ENCODE measurements at regions not wholly inside any gene's neighbourhood (a gene's known extent, or its start where the extent isn't known, plus 50 kb on each side); places are given as distances from the start of the nearest gene placed in this dataset.

DNA sequence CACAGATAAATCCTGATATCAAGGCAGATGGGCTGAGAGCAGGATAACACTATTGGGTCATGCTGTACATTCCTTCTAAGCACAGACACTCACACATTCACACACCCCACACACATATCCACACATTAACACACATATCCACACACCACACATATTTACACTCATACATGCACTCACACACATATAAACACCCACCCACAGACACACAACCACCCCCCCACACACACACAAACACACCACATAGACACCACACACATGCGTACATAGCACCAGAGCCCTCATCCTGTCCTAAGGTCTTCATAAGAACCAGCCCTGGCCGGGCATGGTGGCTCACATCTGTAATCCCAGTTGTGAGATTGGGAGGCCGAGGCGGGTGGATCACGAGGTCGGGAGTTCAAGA is 322.3 kb upstream of the ADCY2 start:
- Mint-ChIP-seq H3K27ac (ENCODE audit: unreplicated experiment) (no peak overlapping the region), H3K9me3 (ENCODE audit: unreplicated experiment) (peaks cover 3% of the 10 kb centered on the region), H3K27me3 (ENCODE audit: unreplicated experiment) (no peaks in the 10 kb centered on the region), H3K36me3 (ENCODE audit: unreplicated experiment) (no peaks in the 10 kb centered on the region), H3K4me1 (ENCODE audit: unreplicated experiment) (no peaks in the 10 kb centered on the region), H3K4me3 (ENCODE audit: unreplicated experiment) (no peak overlapping the region)
- no peak for DNase-seq (ENCODE audit: extremely low spot score, unreplicated experiment)
- TF ChIP-seq, protein P1, sequence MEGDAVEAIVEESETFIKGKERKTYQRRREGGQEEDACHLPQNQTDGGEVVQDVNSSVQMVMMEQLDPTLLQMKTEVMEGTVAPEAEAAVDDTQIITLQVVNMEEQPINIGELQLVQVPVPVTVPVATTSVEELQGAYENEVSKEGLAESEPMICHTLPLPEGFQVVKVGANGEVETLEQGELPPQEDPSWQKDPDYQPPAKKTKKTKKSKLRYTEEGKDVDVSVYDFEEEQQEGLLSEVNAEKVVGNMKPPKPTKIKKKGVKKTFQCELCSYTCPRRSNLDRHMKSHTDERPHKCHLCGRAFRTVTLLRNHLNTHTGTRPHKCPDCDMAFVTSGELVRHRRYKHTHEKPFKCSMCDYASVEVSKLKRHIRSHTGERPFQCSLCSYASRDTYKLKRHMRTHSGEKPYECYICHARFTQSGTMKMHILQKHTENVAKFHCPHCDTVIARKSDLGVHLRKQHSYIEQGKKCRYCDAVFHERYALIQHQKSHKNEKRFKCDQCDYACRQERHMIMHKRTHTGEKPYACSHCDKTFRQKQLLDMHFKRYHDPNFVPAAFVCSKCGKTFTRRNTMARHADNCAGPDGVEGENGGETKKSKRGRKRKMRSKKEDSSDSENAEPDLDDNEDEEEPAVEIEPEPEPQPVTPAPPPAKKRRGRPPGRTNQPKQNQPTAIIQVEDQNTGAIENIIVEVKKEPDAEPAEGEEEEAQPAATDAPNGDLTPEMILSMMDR (IDR thresholded peaks at IDR 0.05) = no peak

DNA sequence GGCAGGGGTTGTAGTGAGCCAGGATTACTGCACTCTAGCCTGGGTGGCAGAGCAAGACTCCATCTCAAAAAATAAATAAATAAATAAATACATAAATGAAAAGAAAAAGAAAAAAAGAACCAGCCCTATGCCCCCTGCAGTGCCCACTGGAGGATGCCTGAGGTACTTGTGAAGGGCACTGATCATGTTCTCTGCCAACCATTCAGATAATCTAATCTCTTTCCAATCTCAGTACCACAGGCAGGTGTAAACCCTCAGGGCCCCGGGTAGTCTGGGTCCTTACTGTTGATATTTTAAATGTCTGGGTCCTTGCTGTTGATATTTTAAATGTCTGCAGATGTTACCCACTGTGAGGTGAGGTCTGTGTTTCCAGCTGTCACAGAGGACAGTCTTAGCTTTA is 321.8 kb upstream of the ADCY2 start:
- no peak for DNase-seq (ENCODE audit: extremely low spot score, unreplicated experiment)
- no peak overlapping the region for H3K4me3 Mint-ChIP-seq (ENCODE audit: unreplicated experiment)
- H3K27me3 Mint-ChIP-seq (ENCODE audit: unreplicated experiment) = no peaks in the 10 kb centered on the region
- TF ChIP-seq, protein P1 (IDR thresholded peaks at IDR 0.05) = no peak
- peaks cover under 1% of the 10 kb centered on the region for H3K4me1 Mint-ChIP-seq (ENCODE audit: unreplicated experiment)
- H3K36me3 Mint-ChIP-seq (ENCODE audit: unreplicated experiment) = no peaks in the 10 kb centered on the region
- H3K9me3 Mint-ChIP-seq (ENCODE audit: unreplicated experiment) = peaks cover 3% of the 10 kb centered on the region
- no peak overlapping the region for H3K27ac Mint-ChIP-seq (ENCODE audit: unreplicated experiment)

DNA sequence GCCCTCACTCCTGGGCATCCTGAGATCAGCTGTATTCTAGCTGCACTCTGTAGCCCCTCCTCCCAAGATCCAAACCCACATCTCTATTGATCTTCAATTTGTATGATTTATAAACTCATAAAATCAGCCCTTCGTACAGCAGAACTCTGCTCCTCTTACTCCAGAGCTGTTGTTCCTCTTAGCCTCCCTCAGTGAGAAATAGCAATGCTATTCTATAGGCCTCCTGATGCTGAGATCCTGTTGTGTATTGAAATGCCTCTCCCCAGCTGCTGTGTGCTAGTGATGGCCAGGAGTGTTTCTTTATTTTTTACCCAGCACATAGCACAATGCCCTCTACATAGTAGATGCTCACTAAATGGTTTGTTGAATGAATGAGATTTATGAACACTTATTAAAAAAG is 320.5 kb upstream of the ADCY2 start:
- H3K4me3 Mint-ChIP-seq (ENCODE audit: unreplicated experiment) = no peak overlapping the region
- H3K9me3 Mint-ChIP-seq (ENCODE audit: unreplicated experiment) = no peaks in the 10 kb centered on the region
- no peaks in the 10 kb centered on the region for H3K36me3 Mint-ChIP-seq (ENCODE audit: unreplicated experiment)
- H3K4me1 Mint-ChIP-seq (ENCODE audit: unreplicated experiment) = peaks cover 12% of the 10 kb centered on the region
- DNase-seq (ENCODE audit: extremely low spot score, unreplicated experiment) = no peak
- H3K27me3 Mint-ChIP-seq (ENCODE audit: unreplicated experiment) = no peaks in the 10 kb centered on the region
- TF ChIP-seq, protein P1 (IDR thresholded peaks at IDR 0.05) = no peak
- H3K27ac Mint-ChIP-seq (ENCODE audit: unreplicated experiment) = no peak overlapping the region

DNA sequence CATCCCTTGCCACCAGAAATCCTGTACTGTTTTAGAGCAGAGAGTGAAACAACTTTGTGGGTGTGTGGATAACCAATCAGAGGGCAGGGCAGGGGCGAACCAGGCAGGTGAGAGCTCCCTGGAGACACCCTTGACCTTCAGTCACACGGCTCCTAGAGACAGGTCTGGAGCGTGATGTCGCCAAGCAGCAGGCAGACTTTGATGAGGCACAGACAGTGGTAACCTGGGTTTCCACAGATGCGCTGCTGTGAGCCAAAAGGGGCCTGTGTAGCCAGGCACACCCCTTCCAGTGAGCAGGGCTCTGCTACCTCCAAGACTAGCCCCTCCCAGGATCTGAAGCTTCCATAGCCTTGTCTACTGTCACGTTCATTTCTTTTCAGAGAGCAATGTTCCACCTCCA is 317.8 kb upstream of the ADCY2 start:
- DNase-seq (ENCODE audit: extremely low spot score, unreplicated experiment) = no peak
- no peaks in the 10 kb centered on the region for H3K9me3 Mint-ChIP-seq (ENCODE audit: unreplicated experiment)
- no peaks in the 10 kb centered on the region for H3K36me3 Mint-ChIP-seq (ENCODE audit: unreplicated experiment)
- no peak overlapping the region for H3K27ac Mint-ChIP-seq (ENCODE audit: unreplicated experiment)
- no peaks in the 10 kb centered on the region for H3K27me3 Mint-ChIP-seq (ENCODE audit: unreplicated experiment)
- H3K4me1 Mint-ChIP-seq (ENCODE audit: unreplicated experiment) = peaks cover 16% of the 10 kb centered on the region
- TF ChIP-seq, protein P1 (IDR thresholded peaks at IDR 0.05) = no peak
- H3K4me3 Mint-ChIP-seq (ENCODE audit: unreplicated experiment) = no peak overlapping the region

DNA sequence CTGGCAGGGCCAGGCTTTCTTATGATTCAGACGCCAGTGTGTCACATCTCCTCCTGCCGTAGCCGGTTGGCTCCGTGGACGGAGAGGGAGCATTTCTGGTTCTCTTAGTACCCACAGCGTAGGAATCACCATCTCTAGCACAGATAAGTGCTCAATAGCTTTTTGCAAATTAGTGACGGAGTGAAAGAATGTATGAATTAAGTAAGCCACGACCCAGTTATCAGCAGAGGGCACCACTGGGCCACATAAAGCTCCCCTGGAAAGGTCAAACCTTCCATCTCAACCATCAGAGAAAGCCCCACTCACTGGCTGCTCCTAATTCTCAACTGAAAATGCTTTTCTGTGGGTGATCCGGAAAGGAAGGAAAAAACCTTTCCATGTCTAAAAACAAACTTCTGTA is 317.0 kb upstream of the ADCY2 start:
- Mint-ChIP-seq H3K27ac (ENCODE audit: unreplicated experiment) (no peak overlapping the region), H3K4me3 (ENCODE audit: unreplicated experiment) (no peak overlapping the region), H3K4me1 (ENCODE audit: unreplicated experiment) (peaks cover 16% of the 10 kb centered on the region), H3K36me3 (ENCODE audit: unreplicated experiment) (no peaks in the 10 kb centered on the region), H3K9me3 (ENCODE audit: unreplicated experiment) (no peaks in the 10 kb centered on the region), H3K27me3 (ENCODE audit: unreplicated experiment) (no peaks in the 10 kb centered on the region)
- no peak for DNase-seq (ENCODE audit: extremely low spot score, unreplicated experiment)
- TF ChIP-seq, protein P1 (IDR thresholded peaks at IDR 0.05) = no peak
